Keratinocyte (primary cell): ENCODE measurements at regions not wholly inside any gene's neighbourhood (a gene's known extent, or its start where the extent isn't known, plus 50 kb on each side); places are given as distances from the start of the nearest gene placed in this dataset.

ENCODE experiments used
- DNase-seq: peaks from one replicate; pipeline ENCODE4 v3.0.0-alpha.2; 2011; ENCODE audit warnings: low read depth, missing footprints, low spot score
- FAIRE-seq: peaks from 2 replicates; lab custom pipeline; 2011; peaks lifted over from hg19 to GRCh38; lab: Jason Lieb, UNC
- H2AFZ ChIP-seq: 2 replicates; pipeline ENCODE4 v1.6.0; 2012; ENCODE audit warnings: low read length, control low read depth, inconsistent platforms; ENCODE audit not compliant: control insufficient read depth
- H3K27ac ChIP-seq: 2 replicates; pipeline ENCODE4 v1.5.1; 2011; ENCODE audit warnings: low read length; ENCODE audit not compliant: control insufficient read depth, insufficient read depth
- H3K27me3 ChIP-seq: 3 replicates; pipeline ENCODE4 v1.6.0; 2011; ENCODE audit warnings: low read length; ENCODE audit not compliant: control insufficient read depth, insufficient read depth; ENCODE audit errors: extremely low read depth
- H3K36me3 ChIP-seq, 2 experiments: 2 replicates in 1 of 2; 3 replicates in 1 of 2; pipeline ENCODE4 v1.5.1; 2011; ENCODE audit warnings: low read length in 2 of 2, mild to moderate bottlenecking in 1 of 2; ENCODE audit not compliant: control insufficient read depth in 2 of 2, insufficient read depth in 2 of 2; ENCODE audit errors: extremely low read depth in 1 of 2
- H3K4me1 ChIP-seq: 3 replicates; pipeline ENCODE4 v1.5.1; 2011; ENCODE audit warnings: low read length; ENCODE audit not compliant: control insufficient read depth, insufficient read depth; ENCODE audit errors: extremely low read depth
- H3K4me2 ChIP-seq: 3 replicates; pipeline ENCODE4 v1.6.0; 2011; ENCODE audit warnings: low read depth, low read length; ENCODE audit not compliant: control insufficient read depth, insufficient read depth; ENCODE audit errors: extremely low read depth
- H3K4me3 ChIP-seq, 3 experiments: fragments of 200-600 bp in 1 of 3; sonication (generic) in 1 of 3; 2 replicates in 2 of 3; 3 replicates in 1 of 3; pipeline ENCODE4 v1.5.1; 2011 to 2016; ENCODE audit warnings: low read length in 3 of 3, mild to moderate bottlenecking in 3 of 3, control low read depth in 2 of 3, inconsistent platforms in 1 of 3, low read depth in 1 of 3, mixed read lengths in 1 of 3, mixed run types in 1 of 3, moderate library complexity in 1 of 3; ENCODE audit not compliant: control insufficient read depth in 2 of 3, insufficient read depth in 2 of 3; ENCODE audit errors: extremely low read depth in 1 of 3
- H3K79me2 ChIP-seq: 2 replicates; pipeline ENCODE4 v1.6.0; 2012; ENCODE audit warnings: low read length; ENCODE audit not compliant: control insufficient read depth, insufficient read depth
- H3K9ac ChIP-seq: 3 replicates; pipeline ENCODE4 v1.6.0; 2011; ENCODE audit warnings: low read length; ENCODE audit not compliant: control insufficient read depth, insufficient read depth; ENCODE audit errors: extremely low read depth
- H3K9me1 ChIP-seq: 3 replicates; pipeline ENCODE4 v1.6.0; 2011; ENCODE audit warnings: low read length; ENCODE audit not compliant: control insufficient read depth, insufficient read depth; ENCODE audit errors: extremely low read depth
- H3K9me3 ChIP-seq: 2 replicates; pipeline ENCODE4 v1.5.1; 2012; ENCODE audit warnings: low read depth, low read length; ENCODE audit not compliant: control insufficient read depth
- H4K20me1 ChIP-seq: 3 replicates; pipeline ENCODE4 v1.6.0; 2011; ENCODE audit warnings: low read length; ENCODE audit not compliant: control insufficient read depth, insufficient read depth; ENCODE audit errors: extremely low read depth
- CTCF ChIP-seq, 3 experiments: IDR thresholded peaks in 1 of 3; conservative IDR thresholded peaks in 1 of 3; optimal IDR thresholded peaks in 1 of 3; 2 replicates in 2 of 3; 3 replicates in 1 of 3; pipeline versions ENCODE3 to v1.5.1; 2011; ENCODE audit warnings: low read length in 3 of 3, mild to moderate bottlenecking in 3 of 3, moderate library complexity in 2 of 3, control low read depth in 1 of 3, inconsistent platforms in 1 of 3; ENCODE audit not compliant: insufficient read depth in 2 of 3; ENCODE audit errors: extremely low read depth in 1 of 3
- EZH2 ChIP-seq: IDR thresholded peaks from one replicate; pipeline ENCODE4 v1.6.1; 2012; ENCODE audit warnings: inconsistent platforms, mild to moderate bottlenecking, low read length, moderate library complexity
- dilution Hi-C: fragments of 300-500 bp; cut with MboI; formaldehyde crosslinking; loops from one replicate; pipeline ENCODE4 v1.7.0; 2020; ENCODE audit warnings: low sequenced_read_pairs; ENCODE audit not compliant: extremely low pct_ligation_motif_present

- Histone ChIP-seq H4K20me1 (no peaks in the 10 kb centered on the region), H3K79me2 (no peaks in the 10 kb centered on the region), H3K27ac (no peak overlapping the region), H3K36me3 (no peaks in the 10 kb centered on the region), H3K4me2 (no peak overlapping the region), H3K9ac (no peak overlapping the region), H3K4me3 (no peak overlapping the region), H3K9me1 (no peaks in the 10 kb centered on the region), H3K4me1 (no peaks in the 10 kb centered on the region), H2AFZ (no peak overlapping the region), H3K27me3 (no peaks in the 10 kb centered on the region), H3K9me3 (no peaks in the 10 kb centered on the region)
- dilution Hi-C loops, result no loop called here
- DNase-seq (no peak), FAIRE-seq (no peak)
- TF ChIP-seq CTCF (optimal IDR thresholded peaks at IDR 0.05 in 1 of 3, IDR thresholded peaks at IDR 0.05 in 1 of 3, conservative IDR thresholded peaks at IDR 0.05 in 1 of 3; ENCODE audit: extremely low read depth in 1 of 3, insufficient read depth in 2 of 3, low read length in 3 of 3) (no peak), EZH2 (no peak)
Observed at GRCh38 chr5:120923026-120923425, 458.9 kb downstream of the PRR16 start.

- Histone ChIP-seq H3K9ac (no peak overlapping the region), H3K9me3 (no peaks in the 10 kb centered on the region), H3K27me3 (no peaks in the 10 kb centered on the region), H3K36me3 (no peaks in the 10 kb centered on the region), H3K27ac (no peak overlapping the region), H2AFZ (no peak overlapping the region), H3K4me2 (no peak overlapping the region), H4K20me1 (no peaks in the 10 kb centered on the region), H3K4me1 (no peaks in the 10 kb centered on the region), H3K9me1 (no peaks in the 10 kb centered on the region), H3K4me3 (no peak overlapping the region), H3K79me2 (no peaks in the 10 kb centered on the region)
- no peak for DNase-seq
- TF ChIP-seq CTCF (optimal IDR thresholded peaks at IDR 0.05 in 1 of 3, IDR thresholded peaks at IDR 0.05 in 1 of 3, conservative IDR thresholded peaks at IDR 0.05 in 1 of 3; ENCODE audit: extremely low read depth in 1 of 3, insufficient read depth in 2 of 3, low read length in 3 of 3) (no peak), EZH2 (no peak)
- dilution Hi-C loops, result no loop called here
- no peak for FAIRE-seq
Observed at GRCh38 chr5:120926471-120926870, 462.4 kb downstream of the PRR16 start.
